ENCODE measurements at regions not wholly inside any gene's neighbourhood (a gene's known extent, or its start where the extent isn't known, plus 50 kb on each side); places are given as distances from the start of the nearest gene placed in this dataset.

DNA sequence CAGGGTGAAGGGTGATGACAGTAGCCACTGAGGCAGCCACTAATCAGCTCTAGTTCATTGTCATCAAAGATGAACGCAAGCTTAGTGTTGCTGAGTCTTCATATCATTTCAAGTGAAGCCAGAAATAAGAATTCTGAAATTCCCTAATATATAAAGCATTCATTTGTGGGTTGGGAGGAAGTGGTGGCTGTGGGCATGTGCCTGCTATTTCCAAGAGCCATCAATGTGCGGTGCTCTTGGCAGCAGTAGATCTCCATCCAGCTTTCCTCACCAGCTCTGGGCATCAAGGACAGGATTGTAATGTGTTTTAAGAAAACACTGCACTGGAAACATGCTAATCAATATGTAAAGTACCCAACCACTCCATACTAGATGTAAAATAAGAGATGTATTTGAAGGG is 202.5 kb upstream of the AHR start:
- TF ChIP-seq CTCF (IDR thresholded peaks at IDR 0.05; ENCODE audit: insufficient read depth, low read depth, low read length) (no peak), EZH2 (IDR thresholded peaks at IDR 0.05; ENCODE audit: insufficient read depth, low read length) (no peak)
